ENCODE measurements at regions not wholly inside any gene's neighbourhood (a gene's known extent, or its start where the extent isn't known, plus 50 kb on each side); places are given as distances from the start of the nearest gene placed in this dataset.

GRCh38 chr10:63773106-63773505 is 251.9 kb downstream of the REEP3 start:
- Histone ChIP-seq H3K4me3 (ENCODE audit: low read length) (no peak overlapping the region), H3K27ac (ENCODE audit: low read depth, low read length) (no peak overlapping the region)

DNA sequence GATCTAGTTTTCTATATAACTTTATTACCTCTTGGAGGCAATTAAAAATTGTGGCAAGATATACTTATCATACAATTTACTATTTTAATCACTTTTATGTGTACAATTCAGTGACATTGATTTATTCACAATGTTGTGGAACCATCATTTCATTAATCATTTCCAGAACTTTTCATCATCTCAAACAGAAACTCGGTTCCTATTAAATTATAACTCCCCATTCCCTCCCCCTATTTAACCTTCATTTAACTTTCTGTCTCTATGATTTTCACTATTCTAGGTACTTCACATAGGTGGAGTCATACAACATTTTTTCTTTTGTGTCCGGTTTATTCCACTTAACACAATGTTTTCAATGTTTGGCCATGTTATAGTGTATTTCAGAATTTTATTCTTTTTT is 252.8 kb downstream of the REEP3 start:
- Histone ChIP-seq H3K4me3 (ENCODE audit: low read length) (no peak overlapping the region), H3K36me3 (ENCODE audit: control insufficient read depth, insufficient read depth, low read length) (no peaks in the 10 kb centered on the region), H3K4me1 (ENCODE audit: control insufficient read depth, insufficient read depth, low read length) (no peaks in the 10 kb centered on the region), H3K27me3 (ENCODE audit: control insufficient read depth, insufficient read depth, low read length) (no peaks in the 10 kb centered on the region), H3K9ac (ENCODE audit: low read length) (no peak overlapping the region), H3K27ac (ENCODE audit: low read depth, low read length) (no peak overlapping the region)

More at GRCh38 chr10:63773106-63773505, 251.9 kb downstream of the REEP3 start:
- Histone ChIP-seq H3K36me3 (ENCODE audit: control insufficient read depth, insufficient read depth, low read length) (no peaks in the 10 kb centered on the region), H3K4me1 (ENCODE audit: control insufficient read depth, insufficient read depth, low read length) (no peaks in the 10 kb centered on the region), H3K27me3 (ENCODE audit: control insufficient read depth, insufficient read depth, low read length) (no peaks in the 10 kb centered on the region), H3K9ac (ENCODE audit: low read length) (no peak overlapping the region)

- H3K27me3 ChIP-seq (ENCODE audit: control insufficient read depth, insufficient read depth, low read length), result no peaks in the 10 kb centered on the region
- H3K27ac ChIP-seq (ENCODE audit: low read depth, low read length), result no peak overlapping the region
- H3K4me1 ChIP-seq (ENCODE audit: control insufficient read depth, insufficient read depth, low read length), result no peaks in the 10 kb centered on the region
- H3K9ac ChIP-seq (ENCODE audit: low read length), result no peak overlapping the region
- H3K36me3 ChIP-seq (ENCODE audit: control insufficient read depth, insufficient read depth, low read length), result no peaks in the 10 kb centered on the region
- H3K4me3 ChIP-seq (ENCODE audit: low read length), result no peak overlapping the region
These were observed 258.9 kb downstream of the REEP3 start for GRCh38 chr10:63780101-63780500.

DNA sequence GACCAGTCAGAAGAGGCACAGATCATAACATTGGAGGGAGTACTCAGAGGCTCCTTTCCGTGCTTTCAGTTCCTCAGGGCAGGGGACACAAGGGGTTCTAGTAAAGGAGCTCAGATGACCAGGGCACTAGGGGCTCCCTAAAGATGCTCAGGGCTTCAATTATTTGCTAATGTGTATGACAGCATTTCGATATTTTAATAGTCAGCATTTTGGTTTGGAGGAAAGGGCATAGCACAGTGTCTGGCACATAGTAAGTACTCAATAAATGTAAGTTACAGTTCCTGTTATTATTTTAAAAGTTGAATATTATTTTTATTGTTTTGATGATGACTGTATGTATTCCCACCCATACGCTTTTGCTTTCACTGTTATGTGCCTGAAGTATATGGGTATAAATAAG is 260.0 kb downstream of the REEP3 start:
- Histone ChIP-seq H3K4me3 (ENCODE audit: low read length) (no peak overlapping the region), H3K27ac (ENCODE audit: low read depth, low read length) (no peak overlapping the region), H3K4me1 (ENCODE audit: control insufficient read depth, insufficient read depth, low read length) (no peaks in the 10 kb centered on the region), H3K27me3 (ENCODE audit: control insufficient read depth, insufficient read depth, low read length) (no peaks in the 10 kb centered on the region), H3K36me3 (ENCODE audit: control insufficient read depth, insufficient read depth, low read length) (no peaks in the 10 kb centered on the region), H3K9ac (ENCODE audit: low read length) (no peak overlapping the region)

- Histone ChIP-seq H3K27me3 (ENCODE audit: control insufficient read depth, insufficient read depth, low read length) (no peaks in the 10 kb centered on the region), H3K36me3 (ENCODE audit: control insufficient read depth, insufficient read depth, low read length) (no peaks in the 10 kb centered on the region), H3K9ac (ENCODE audit: low read length) (no peak overlapping the region), H3K4me1 (ENCODE audit: control insufficient read depth, insufficient read depth, low read length) (no peaks in the 10 kb centered on the region), H3K27ac (ENCODE audit: low read depth, low read length) (no peak overlapping the region), H3K4me3 (ENCODE audit: low read length) (no peak overlapping the region)
These were observed 262.7 kb downstream of the REEP3 start for GRCh38 chr10:63783882-63784281.

DNA sequence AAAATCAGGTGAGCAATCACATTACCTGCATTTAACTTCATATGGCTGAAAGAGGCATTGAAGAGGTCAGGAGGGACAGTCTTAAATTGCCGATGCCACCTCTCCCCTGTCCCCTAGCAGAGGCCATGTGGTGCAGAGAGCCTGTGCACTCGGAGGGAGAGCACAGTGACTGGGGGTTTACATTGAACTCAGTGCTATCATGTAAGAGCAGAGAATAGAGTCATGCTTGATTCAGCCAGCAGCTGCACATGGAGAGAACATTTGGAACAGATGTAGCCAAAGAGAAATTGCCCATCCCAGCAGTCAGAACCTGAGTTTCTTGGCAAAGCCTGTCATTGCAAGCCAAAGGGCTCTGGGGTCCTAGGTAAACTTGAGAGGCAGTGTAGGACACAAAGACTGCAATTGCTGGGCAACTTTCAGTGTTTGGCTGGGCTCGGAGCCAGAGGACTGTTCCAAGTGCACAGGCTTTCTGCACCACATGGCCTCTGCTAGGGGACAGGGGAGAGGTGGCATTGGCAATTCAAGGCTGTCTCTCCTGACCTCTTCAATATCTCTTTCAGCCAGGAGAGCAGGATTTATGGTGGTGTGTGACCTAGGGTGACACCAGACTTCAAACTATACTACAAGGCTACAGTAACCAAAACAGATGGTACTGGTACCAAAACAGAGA is 267.1 kb downstream of the REEP3 start:
- no peaks in the 10 kb centered on the region for H3K36me3 ChIP-seq (ENCODE audit: control insufficient read depth, insufficient read depth, low read length)
- no peak overlapping the region for H3K9ac ChIP-seq (ENCODE audit: low read length)
- no peak overlapping the region for H3K4me3 ChIP-seq (ENCODE audit: low read length)
- H3K4me1 ChIP-seq (ENCODE audit: control insufficient read depth, insufficient read depth, low read length), result no peaks in the 10 kb centered on the region
- H3K27me3 ChIP-seq (ENCODE audit: control insufficient read depth, insufficient read depth, low read length), result no peaks in the 10 kb centered on the region
- H3K27ac ChIP-seq (ENCODE audit: low read depth, low read length), result no peak overlapping the region

DNA sequence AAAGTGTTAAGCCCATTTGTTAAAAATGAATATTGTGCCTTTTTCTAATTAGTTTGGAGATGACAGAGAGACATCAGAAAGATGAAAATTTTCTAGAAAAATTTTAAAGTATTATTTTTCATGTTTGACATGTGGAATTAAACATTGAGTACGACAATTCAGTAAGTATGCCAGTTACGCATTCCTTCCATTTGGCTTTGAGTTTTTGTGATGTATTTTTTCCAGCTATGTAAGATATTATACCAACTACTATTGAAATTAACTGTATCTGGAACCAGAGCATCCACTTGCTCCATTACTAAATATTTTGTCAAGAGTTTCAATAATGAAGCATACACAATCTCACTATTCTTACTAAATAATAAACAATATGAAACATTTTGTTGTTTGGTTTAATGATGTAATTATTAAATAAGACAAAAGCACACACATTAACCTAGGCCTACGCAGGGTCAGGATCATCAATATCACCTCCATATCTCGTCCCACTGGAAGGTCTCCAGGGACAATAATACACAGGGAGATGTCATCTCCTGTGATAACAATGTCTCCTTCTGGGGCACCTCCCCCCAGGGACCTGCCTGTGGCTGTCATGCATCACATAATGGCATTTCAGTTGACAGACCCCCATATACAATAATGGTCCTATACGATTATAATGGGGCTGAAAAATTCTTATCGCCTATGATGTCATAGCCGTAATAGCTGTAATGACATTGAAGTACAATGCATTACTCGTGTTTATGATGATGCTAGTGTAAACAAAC is 274.1 kb downstream of the REEP3 start:
- H3K4me3 ChIP-seq (ENCODE audit: low read length), result no peak overlapping the region
- H3K27me3 ChIP-seq (ENCODE audit: control insufficient read depth, insufficient read depth, low read length), result no peaks in the 10 kb centered on the region
- no peak overlapping the region for H3K9ac ChIP-seq (ENCODE audit: low read length)
- no peaks in the 10 kb centered on the region for H3K36me3 ChIP-seq (ENCODE audit: control insufficient read depth, insufficient read depth, low read length)
- H3K27ac ChIP-seq (ENCODE audit: low read depth, low read length), result no peak overlapping the region
- H3K4me1 ChIP-seq (ENCODE audit: control insufficient read depth, insufficient read depth, low read length), result peaks cover 3% of the 10 kb centered on the region

DNA sequence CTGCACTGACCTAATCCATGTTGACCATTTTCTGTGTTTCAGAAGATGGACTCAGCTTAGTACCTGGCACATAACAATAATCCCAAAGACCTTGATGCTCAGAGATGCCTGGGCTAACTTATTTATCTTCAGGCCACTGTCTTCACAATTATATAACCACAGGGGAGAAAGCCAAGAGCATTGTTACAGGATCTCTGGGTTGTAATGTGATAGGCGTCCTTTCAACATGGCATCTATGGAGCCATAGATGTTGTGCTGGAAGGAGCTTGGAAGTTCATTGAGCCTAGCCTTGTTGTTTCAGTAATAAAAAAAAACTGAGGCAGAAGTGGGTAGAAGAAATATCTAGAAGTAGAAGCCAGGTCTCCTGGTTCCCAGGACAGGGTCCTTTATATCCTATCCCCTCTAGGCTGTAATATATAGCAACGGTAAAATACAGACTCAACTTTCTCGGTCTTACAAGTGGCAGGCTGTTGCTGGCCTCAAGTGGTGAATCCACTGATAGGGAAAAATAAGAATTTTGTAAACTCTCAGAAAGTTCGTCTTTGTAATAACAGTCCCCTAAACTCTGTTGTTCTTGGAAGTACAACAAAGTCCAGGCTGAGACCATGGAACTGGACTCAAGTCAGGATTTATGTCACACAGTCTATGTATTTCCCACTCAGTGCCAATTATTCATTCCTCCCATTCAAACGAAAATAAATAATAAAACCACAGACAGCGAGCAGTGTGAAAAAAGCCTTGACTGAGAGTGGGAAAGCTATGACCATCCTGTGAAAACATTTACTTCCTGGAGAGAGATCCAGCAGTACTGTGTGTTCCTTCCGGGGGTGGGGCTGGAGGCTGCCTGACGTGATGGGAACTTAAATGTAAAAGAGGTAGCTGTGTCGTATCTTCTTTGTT is 277.6 kb downstream of the REEP3 start:
- H3K9ac ChIP-seq (ENCODE audit: low read length), result no peak overlapping the region
- H3K27me3 ChIP-seq (ENCODE audit: control insufficient read depth, insufficient read depth, low read length), result no peaks in the 10 kb centered on the region
- no peak overlapping the region for H3K4me3 ChIP-seq (ENCODE audit: low read length)
- peaks cover 3% of the 10 kb centered on the region for H3K4me1 ChIP-seq (ENCODE audit: control insufficient read depth, insufficient read depth, low read length)
- H3K36me3 ChIP-seq (ENCODE audit: control insufficient read depth, insufficient read depth, low read length), result no peaks in the 10 kb centered on the region
- H3K27ac ChIP-seq (ENCODE audit: low read depth, low read length), result no peak overlapping the region

DNA sequence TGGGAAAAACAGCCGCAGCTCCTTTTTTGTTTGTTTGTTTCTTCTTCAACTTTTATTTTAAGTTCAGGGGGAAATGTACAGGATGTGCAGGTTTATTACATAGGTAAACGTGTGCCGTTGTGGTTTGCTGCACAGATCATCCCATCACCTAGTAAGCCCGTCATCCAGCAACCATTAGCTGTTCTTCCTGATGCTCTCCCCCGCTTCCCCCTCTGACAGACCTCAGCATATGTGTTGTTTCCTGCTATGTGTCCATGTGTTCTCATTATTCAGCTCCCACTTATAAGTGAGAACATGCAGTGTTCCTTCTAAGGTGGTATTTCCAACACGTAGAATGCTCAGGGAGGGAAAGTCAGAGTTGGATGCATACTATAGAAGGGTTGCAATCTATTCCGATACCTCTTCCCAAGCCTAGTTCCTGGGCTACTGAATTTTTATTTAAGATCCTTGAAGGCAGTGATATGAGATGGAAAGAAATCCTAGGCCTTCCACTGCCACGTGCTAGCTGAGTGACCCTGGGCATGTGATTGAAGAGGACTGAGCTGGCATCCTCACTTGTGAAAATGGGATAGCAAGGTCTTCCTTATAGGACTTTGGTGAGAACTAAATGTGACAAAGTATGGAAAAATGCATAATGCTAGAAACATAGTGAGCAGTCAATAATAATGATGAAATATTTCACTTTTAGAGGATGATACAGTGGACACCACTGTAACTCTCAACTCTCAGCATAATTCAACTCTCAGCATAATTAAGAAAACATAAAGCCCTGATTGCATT is 278.5 kb downstream of the REEP3 start:
- H3K4me3 ChIP-seq (ENCODE audit: low read length), result no peak overlapping the region
- H3K36me3 ChIP-seq (ENCODE audit: control insufficient read depth, insufficient read depth, low read length), result no peaks in the 10 kb centered on the region
- peaks cover 3% of the 10 kb centered on the region for H3K4me1 ChIP-seq (ENCODE audit: control insufficient read depth, insufficient read depth, low read length)
- no peak overlapping the region for H3K27ac ChIP-seq (ENCODE audit: low read depth, low read length)
- H3K27me3 ChIP-seq (ENCODE audit: control insufficient read depth, insufficient read depth, low read length), result no peaks in the 10 kb centered on the region
- H3K9ac ChIP-seq (ENCODE audit: low read length), result no peak overlapping the region

- H3K36me3 ChIP-seq (ENCODE audit: control insufficient read depth, insufficient read depth, low read length), result no peaks in the 10 kb centered on the region
- H3K4me1 ChIP-seq (ENCODE audit: control insufficient read depth, insufficient read depth, low read length), result peaks cover 3% of the 10 kb centered on the region
- no peaks in the 10 kb centered on the region for H3K27me3 ChIP-seq (ENCODE audit: control insufficient read depth, insufficient read depth, low read length)
- no peak overlapping the region for H3K9ac ChIP-seq (ENCODE audit: low read length)
- H3K4me3 ChIP-seq (ENCODE audit: low read length), result no peak overlapping the region
- H3K27ac ChIP-seq (ENCODE audit: low read depth, low read length), result no peak overlapping the region
These were observed 280.0 kb downstream of the REEP3 start for GRCh38 chr10:63801166-63801565.

GRCh38 chr10:63806330-63806729 is 285.1 kb downstream of the REEP3 start:
- H3K36me3 ChIP-seq (ENCODE audit: control insufficient read depth, insufficient read depth, low read length), result no peaks in the 10 kb centered on the region
- no peak overlapping the region for H3K4me3 ChIP-seq (ENCODE audit: low read length)
- no peak overlapping the region for H3K9ac ChIP-seq (ENCODE audit: low read length)
- H3K27ac ChIP-seq (ENCODE audit: low read depth, low read length), result no peak overlapping the region
- H3K27me3 ChIP-seq (ENCODE audit: control insufficient read depth, insufficient read depth, low read length), result no peaks in the 10 kb centered on the region
- no peaks in the 10 kb centered on the region for H3K4me1 ChIP-seq (ENCODE audit: control insufficient read depth, insufficient read depth, low read length)

DNA sequence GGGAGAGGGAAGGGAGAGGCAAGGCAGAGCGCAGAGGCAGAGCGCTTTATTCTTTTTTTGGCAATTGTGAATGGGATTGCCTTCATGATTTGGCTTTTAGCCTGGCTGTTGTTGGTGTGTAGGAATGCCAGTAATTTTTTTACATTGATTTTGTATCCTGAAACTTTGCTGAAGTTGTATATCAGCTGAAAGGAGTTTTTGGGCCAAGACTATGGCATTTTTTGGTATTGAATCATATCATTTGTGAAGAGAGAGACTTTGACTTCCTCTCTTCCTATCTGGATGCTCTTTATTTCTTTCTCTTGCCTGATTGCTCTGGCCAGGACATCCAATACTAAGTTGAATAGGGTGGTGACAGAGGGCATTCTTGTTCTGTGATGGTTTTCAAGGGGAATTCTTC is 291.3 kb downstream of the REEP3 start:
- no peak overlapping the region for H3K27ac ChIP-seq (ENCODE audit: low read depth, low read length)
- H3K36me3 ChIP-seq (ENCODE audit: control insufficient read depth, insufficient read depth, low read length), result no peaks in the 10 kb centered on the region
- no peaks in the 10 kb centered on the region for H3K4me1 ChIP-seq (ENCODE audit: control insufficient read depth, insufficient read depth, low read length)
- no peaks in the 10 kb centered on the region for H3K27me3 ChIP-seq (ENCODE audit: control insufficient read depth, insufficient read depth, low read length)
- H3K9ac ChIP-seq (ENCODE audit: low read length), result no peak overlapping the region
- no peak overlapping the region for H3K4me3 ChIP-seq (ENCODE audit: low read length)
